HG03354 (cell line): ENCODE measurements at regions not wholly inside any gene's neighbourhood (a gene's known extent, or its start where the extent isn't known, plus 50 kb on each side); places are given as distances from the start of the nearest gene placed in this dataset.
"Not testable (repeated sequence)": the region's sequence is repeated elsewhere in the genome, so short reads cannot be mapped to it uniquely, and the experiment has no call there.

Source experiments
- ATAC-seq: cut with Tn5 transposase; IDR thresholded peaks from one replicate; pipeline ENCODE4 v1.9.1; 2021; ENCODE audit warnings: mild to moderate bottlenecking; ENCODE audit not compliant: unreplicated experiment, poor library complexity, severe bottlenecking

DNA sequence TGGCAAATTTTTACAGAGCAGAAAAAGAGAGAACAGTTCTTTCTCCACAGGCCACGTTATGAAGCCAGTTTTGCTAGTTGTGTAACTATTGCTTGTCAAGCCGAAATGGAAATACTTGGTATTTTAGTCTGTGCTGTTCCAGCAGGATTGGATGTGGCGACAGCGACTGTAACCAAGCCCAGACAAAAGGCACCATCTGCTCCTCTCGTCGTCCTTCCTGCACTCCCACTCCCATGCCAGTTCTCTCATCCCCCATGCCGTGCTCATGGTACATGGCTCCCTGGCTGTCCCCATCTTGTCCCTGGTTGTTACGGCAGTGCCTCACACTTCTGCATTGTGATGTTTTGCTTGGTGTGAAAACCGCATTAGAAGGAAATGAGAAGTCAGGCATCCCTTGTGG, 185.7 kb upstream of the FZD8 start:
- no peak for ATAC-seq

DNA sequence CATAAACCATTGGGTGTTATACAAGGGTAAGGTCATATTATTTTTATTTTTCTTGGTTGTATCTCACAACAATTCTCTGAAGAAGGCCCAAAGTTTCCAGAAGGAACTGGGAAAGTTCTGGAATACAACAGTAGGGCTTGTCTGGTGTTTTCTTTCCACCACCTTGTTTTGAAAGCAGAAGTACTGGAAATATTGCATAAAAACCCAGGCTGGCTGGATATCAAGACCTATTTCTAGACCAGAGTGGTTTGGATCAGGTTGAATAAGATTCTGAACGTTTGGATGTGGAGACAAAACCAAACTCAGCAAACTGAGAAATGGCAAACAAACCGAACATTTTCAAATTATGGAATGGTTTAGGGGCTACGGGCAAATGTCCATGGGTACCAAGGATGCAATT, 182.6 kb upstream of the FZD8 start:
- no peak for ATAC-seq

DNA sequence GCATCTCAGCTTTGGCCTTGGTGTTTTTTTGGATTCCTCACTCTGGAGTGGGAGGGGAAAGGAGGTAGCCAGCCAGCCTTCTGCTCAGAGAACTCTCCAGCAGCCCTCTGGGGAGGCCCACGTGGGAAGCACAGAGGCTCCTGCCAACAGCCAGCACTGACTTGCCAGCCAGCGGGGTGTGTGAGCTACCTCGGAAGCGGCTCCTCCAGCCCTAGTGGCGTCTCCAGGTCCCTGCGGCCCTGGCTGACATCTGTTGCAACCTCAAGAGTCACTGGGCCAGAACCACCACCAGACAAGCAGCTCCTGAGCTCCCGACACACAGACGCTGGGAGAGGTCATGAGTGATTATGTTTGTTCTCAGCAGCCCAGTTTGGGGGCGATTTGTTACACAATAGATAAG, 180.2 kb upstream of the FZD8 start:
- peak; percentile 53 for ATAC-seq

DNA sequence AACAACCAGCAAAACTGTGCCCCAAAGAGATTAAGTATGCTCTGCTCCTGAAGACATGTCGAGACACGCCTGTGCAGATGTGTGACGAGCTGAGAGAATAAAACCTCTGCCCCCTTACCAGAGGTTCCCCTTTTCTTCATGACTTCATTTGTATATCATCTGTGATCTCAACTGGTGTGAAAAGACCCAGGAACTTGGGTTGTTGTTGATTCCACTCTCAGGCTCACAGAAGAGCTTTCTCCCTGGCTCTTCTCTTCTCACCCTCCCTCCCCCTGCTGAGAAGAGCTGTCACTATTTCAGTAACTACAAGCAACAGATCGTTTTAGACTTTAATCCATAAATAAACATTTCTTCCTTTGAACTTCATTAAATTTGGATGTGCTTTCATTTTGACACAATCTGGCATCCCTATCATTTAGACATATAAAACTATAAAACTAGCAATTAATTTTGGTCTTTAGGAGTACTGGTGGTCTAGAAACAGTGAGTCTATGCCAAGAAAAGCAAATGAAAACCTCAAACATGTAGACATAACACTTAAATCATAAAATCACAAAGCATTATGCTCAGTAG, 179.3 kb upstream of the FZD8 start:
- peak; percentile 86 for ATAC-seq

DNA sequence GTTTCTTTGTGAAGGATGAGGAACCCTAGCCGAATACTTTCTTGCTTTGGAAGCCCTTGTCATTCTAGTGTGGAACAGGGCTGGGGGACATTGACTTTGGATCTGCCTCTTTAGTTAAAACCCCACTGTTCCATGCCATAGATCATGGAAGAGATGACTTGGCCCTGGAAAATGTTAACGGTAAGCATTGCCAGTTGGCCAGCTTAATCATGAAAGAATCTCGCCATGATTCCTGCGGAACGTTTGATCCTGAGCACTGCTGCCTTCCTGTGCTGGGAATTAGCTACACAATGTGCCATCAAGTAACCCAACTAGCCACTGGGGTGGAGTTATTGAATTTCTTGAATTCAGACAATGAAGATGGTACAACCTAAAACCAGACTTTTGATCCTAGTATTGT, 177.6 kb upstream of the FZD8 start:
- no peak for ATAC-seq

DNA sequence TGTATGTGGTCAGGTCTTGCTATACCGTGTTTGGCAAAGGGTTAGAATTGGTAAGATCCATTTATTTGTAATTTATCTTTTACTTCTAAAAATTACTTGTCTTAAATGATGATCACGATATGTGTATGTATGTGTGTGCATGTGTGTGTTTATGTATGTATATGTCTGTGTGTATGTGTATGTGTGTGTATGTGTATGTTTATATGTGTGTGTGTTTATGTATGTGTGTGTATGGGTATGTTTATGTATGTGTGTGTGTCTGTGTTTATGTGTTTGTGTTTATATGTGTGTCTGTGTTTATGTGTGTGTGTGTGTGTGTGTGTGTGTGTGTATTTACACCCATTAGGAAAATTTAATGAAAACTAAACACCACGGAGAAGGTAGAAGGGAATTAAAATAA, 176.9 kb upstream of the FZD8 start:
- no peak for ATAC-seq

DNA sequence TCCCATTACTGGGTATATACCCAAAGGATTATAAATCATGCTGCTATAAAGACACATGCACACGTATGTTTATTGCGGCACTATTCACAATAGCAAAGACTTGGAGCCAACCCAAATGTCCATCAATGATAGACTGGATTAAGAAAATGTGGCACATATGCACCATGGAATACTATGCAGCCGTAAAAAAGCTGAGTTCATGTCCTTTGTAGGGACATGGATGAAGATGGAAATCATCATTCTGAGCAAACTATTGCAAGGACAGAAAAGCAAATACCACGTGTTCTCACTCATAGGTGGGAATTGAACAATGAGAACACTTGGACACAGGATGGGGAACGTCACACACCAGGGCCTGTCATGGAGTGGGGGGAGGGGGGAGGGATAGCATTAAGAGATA, 175.0 kb upstream of the FZD8 start:
- ATAC-seq: not testable (repeated sequence)

DNA sequence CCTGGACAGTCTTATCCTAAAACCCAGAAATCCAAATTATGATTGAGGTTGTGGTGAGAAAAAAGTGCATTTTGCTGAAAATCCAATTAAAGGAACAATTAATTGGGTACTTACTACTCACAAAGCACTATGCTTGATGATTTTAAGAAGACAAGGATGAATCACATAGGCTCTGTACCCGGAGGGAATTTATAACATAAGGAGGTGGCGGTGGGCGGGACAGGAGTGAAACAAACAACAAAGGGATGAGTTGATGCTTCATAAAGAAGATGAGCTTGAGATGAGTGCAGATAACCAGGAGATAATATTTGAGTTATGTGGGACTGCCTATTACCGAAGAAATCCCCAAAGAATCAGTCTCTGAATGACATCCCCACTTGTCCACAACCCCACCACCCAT, 171.1 kb upstream of the FZD8 start:
- ATAC-seq: no peak

DNA sequence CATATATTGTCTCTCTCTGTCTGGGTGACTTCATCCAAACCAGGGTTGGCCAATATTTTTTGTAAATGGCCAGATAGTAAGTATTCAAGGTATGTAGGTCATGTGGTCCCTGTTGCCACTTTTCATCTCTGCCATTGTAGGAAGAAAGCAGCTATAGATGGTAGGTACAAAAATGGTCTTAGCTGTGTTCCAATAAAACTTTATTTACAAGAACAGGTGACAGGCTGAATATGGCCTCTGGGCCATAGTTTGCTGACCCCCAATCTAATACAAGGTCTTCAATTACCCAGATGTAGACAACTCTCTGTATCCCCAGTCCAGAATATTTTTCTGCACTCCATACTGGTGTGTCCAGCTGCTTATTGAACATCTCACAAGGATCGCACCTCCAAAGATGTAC, 166.2 kb upstream of the FZD8 start:
- no peak for ATAC-seq

DNA sequence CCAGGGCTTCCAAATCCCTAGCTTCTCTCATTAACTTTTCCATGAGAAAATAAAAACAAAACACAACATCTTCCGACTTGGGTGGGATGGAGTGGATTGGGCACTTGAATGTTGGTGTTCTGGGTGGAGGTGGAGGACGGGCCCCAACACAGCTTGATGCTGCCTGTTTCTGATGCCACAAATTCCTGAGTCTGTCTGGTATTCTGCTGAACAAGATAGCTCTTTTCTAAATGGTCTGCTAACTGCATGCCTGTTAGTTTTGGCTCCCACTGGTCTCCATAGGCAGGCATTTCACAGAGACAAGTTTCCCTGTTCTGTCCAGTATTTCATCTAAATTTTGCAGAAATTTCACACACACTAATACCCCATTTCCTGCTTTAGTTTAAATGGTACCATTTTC, 160.9 kb upstream of the FZD8 start:
- no peak for ATAC-seq

DNA sequence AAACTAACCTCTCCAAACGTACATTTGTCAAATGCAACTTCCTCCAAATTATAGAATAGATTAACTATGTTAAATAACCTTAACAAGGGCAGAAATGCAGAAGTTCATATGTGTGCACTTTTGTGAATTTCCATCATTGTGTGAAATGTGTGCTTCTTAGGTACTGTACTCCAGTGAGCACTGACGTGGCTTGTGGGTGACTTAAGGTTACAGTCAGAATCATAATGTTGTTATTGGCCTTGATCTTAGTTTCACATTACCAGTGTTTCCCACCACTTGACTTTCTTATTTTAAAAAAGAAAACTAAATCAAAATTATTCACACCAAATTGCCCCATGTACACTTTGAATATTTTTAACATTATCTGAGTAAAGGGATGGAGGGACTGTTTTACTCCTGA, 155.1 kb upstream of the FZD8 start:
- ATAC-seq: no peak

DNA sequence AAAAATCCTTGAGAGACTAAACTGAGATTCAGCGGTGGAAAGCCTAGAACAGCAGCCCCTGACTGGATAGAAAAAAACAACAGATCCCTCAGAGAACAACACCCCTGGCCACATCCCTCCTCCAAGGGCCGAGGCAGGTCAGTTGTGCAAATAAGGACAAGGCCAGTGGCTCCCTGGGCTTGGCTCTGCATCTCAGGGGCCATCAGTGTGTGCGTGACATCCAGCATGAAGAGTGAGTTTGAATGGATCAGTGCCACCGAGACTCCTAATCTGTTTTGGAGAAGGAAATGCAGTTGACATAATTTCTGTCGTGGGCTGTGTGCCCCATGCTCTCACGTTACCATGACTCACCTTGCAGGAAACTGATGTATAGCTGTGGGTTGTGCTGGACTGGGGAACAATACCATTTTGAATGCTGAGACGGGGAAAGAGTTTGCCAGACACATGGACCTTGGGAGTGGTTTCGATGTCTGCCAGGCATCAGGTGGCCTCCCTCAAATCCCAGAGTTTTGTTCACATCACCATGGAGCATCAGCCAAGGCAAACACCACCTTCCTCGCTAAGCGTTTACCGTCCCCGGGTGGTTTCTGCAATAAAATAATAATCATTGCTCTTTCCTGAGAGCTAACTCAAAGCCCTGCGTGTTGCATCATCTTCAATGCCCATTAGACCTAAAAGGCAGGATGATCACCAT, 153.2 kb upstream of the FZD8 start:
- ATAC-seq: no peak

DNA sequence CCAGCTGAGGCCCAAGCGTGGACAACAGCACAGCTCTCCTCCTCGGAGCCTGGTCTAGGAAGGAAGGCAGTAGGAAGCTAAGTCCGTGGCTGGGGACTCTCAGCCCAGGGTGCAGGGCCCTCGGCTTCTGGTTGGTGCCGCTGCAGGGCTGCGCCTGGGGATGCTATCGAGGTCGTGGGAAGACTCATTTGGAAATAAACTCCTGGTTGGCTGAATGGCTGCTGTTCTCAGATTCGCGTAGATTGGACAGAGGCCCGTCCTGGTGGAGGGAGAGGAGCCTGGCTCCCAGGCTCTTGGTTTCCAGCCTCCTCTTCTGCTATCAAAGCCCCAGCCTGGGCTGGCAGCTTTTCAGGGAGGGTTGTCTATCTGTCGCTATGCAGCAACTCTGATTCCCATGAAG, 152.6 kb upstream of the FZD8 start:
- ATAC-seq: no peak

DNA sequence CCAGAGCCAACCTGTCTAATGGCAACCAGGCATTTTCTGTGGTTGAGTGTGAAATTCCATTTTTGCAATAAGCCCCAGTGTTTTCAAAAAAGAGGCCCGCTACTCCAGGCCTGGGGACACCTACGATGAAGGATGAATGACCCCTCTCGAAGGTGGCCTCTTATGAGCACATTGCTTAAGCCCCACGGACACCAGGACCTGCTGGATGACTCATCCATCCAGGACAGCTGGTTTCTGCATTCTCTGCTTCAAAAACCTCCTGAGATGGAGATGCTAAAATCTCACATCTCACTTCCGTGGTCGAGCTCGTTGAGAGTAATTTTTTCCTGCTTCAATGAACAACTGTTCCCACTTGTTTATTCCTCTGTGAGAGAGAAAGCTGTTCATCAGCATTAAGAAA, 150.2 kb upstream of the FZD8 start:
- no peak for ATAC-seq

DNA sequence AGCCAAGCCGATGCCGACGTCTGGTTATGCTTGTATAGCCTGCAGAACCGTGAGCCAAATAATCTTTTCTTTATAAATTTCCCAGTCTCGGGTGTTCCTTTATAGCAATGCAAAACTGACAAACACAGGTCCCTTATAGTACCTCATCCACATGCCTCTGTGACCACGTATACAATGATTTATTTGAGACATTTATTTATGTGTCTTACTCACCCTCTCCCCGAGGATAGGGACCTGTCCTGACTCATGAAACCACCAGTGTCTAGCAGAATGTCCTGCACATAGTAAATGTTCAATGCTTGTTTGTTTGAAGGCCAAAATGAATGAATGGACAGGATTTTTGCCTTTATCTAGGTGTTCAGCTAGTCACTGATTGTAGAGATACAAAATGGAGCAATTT, 147.9 kb upstream of the FZD8 start:
- ATAC-seq: no peak

DNA sequence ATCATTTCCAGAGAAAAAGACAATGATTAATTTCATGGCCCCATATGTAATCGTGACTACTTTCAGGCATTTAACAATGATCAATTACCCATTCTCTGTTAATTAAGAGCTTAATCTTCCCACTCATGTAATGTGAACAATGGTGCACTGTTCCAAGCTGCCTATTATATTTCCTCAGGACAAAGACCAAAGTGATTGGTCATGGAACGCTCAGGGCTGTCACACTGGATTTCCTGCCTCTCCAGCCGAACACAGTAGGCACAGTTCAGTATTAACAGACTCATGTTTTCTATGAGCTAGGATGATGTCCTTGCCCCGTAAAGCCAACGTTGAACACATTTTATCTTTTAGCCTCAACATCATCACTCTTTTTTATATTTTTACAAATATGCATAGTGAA, 142.7 kb upstream of the FZD8 start:
- no peak for ATAC-seq

DNA sequence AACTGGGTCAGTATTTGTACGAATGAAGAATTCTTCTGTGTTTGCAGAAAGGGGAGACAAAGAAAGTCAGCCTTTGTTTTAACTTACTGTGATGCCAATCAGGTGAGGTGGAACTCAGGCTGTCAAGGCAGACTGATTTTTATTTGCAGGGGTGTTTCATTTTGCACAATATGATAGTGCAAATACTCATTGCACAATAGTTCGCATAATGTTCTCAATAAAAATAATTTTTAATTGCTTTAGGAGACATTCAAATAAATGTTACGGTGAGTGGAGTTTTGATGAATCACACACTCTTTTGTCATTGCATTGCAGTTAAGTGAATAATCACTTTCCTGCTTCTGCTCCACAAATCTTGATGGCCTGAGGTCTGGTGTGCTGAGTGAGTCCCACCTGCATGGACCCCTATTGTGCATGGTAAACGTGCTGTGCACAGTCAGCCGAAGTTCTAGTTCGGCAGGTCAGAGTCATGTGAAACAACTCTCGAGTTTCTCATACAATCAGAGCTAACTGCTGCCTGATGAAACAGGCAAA, 141.3 kb upstream of the FZD8 start:
- no peak for ATAC-seq

DNA sequence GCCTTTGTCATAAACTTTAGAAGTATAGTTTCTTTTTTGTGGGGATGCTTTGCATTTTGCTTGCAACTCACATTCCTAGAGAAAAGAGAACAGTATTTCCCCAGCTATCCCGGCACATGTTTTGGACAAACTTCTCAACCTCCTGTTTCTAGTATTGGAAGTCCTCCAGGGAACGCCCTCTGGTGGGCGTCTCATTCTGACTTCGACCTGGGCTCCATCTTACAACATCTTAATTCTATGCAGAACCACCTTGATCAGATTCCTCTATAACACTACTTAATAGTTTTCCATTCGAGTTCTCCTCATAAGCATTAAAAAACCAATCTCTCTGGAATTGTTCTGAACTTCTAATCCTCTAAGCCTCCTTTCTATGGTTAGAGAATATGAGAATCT, 139.5 kb upstream of the FZD8 start:
- ATAC-seq: no peak

DNA sequence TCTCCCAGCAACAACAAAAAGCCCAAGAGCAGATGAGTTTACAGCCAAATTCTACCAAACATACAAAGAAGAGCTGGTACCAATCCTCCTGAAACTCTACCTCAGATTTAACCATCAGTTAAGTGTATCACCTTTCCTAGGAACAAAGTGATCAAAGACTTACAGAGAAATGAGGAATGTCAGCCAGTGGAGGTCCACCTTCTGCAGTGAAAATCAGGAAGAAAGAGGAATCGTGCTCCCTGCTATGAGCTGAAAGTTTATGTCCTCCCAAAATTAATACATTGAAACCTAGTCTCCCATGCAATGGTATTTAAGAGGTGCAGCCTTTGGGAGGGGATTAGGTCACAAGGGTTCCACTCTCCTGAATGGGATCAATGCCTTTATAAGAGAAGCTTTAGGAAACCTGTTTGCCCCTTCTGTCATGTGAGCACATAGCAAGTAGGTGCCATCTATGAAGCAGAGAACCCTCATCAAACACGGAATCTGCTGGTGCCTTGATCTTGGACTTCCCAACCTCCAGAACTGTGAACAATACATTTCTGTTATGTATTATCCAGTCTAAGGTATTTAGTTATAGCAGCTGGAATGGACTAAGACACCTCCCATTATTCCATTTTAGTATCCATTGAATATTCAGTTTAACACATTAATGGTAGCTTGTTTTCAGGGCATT, 139.0 kb upstream of the FZD8 start:
- ATAC-seq: no peak

DNA sequence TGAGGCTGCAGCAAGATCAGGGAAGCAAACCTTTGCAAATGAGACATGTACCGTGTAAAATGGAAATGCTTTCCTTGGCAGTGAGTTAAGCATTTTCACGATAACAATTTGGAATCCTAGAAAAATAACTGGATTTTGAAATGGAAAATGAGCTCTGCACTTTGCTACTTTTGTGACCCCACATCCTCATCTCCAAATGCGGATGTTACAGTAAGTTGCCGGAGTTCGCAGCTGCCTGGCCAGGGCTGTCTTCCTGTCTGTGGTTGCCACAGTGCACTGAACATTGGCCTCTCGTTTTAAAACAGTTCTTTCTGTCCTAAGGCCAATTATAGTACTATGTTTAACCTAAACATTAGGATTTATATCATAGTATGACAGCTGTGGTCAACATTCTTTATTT, 136.2 kb upstream of the FZD8 start:
- ATAC-seq: peak; percentile 54

DNA sequence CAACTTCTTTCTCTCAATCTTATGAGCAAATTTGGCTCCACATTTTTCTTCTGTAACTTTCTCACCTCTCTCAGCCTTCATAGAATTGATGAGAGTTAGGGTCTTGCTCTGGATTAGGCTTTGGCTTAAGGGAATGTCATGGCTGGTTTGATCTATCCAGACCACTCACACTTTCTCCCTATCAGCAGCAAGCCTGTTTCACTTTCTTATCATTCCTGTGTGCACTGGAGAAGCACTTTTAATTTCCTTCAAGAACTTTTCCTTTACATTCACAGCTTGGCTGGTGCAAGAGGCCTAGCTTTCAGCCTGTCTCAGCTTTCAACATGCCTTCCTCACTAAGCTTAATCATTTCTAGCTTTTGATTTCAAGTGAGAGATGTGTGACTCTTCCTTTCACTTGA, 134.5 kb upstream of the FZD8 start:
- not testable (repeated sequence) for ATAC-seq
